ENCODE measurements at regions not wholly inside any gene's neighbourhood (a gene's known extent, or its start where the extent isn't known, plus 50 kb on each side); places are given as distances from the start of the nearest gene placed in this dataset.
A peak's percentile ranks its signal among the peaks of the same experiment; 100 is the strongest.

DNA sequence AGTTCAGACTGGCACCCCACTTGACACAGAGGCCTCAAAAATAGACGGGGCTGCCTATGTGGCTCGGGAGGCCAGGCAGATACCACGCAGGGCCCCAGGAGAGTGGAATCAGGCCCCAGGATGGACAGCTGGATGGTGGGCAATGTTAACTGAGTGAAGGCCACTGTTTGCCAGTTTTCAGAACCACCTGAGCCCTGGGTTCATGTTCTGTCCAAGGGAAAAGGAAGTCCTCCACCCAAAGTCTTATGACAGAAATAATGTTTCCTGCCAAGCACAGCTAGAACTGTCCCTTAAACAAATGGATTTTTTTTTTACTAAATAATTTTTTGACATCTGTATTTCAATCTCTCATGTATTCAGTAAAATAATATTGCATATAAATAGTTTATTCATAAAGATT lies 228.4 kb downstream of the KLF13 start:
- no peak for DNase-seq (ENCODE audit: low read depth)

DNA sequence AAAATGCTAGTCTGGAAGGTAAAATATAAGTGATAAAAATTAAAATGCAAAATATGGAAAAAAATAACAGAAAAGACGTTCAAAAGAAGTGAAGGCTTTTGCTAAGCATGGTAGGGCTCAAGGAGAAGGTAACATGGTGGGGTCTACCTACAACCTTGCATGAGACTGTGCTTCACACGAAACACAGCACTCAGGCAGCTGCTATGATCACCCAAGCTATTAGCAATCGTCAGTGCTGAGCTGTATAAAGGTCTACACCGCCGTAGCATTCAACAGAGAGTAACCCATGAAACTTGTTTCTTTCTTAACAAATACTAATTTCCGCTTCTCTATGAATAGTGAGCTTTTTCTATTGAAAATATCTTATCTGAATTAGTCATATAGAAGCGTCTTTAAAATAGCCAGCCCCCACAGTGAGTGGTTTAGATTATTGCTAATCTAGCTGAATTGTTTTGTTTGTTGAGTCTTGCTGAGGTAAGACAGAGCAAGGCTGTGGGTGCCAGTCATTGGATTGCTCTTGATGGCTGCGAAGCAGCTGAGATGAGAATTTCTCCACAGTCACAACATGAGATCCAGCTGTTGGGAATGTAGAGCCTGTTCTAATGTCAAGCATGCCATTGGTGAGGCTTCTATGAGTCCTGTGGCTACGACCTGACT lies 230.0 kb downstream of the KLF13 start:
- no peak for DNase-seq (ENCODE audit: low read depth)

DNA sequence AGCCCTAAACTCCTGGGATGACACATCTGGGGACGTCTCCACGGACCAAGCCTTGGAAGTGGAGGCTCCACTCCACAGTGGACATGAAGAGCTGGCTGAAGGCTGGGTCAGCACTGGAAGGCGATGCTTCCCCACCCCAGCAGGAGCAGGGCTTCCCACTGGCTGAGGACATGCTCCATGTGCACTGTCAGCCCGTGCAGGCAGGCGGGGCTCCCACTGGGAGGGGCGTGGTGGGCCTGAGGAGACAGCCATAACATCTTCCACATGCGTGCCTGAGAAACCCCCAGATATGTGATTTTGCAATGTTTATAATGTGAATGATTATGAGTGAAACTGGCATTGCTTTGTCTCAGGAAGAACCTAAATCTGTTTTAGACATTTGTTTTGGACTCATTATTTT lies 231.3 kb downstream of the KLF13 start:
- no peak for DNase-seq (ENCODE audit: low read depth)

DNA sequence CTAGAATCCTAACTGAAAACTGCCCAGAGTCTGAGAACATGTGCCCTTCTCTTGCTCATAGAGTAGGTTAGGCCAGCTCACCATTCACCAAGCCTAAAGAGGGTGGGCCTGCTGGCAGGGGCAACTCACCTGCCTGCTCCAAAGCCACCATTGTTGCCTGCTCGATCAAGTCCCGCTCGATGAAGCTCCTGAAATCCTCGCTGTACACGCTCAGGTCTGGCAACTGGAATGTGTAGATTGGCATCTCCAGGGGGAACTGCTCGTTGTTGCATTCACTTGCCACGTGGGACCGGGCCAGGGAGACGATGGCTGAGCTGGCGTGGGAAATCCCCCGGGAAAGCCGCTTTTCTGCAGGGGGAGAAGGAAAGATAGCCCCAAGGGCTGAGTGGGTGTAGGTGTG lies 232.2 kb downstream of the KLF13 start:
- DNase-seq (ENCODE audit: low read depth): no peak

DNA sequence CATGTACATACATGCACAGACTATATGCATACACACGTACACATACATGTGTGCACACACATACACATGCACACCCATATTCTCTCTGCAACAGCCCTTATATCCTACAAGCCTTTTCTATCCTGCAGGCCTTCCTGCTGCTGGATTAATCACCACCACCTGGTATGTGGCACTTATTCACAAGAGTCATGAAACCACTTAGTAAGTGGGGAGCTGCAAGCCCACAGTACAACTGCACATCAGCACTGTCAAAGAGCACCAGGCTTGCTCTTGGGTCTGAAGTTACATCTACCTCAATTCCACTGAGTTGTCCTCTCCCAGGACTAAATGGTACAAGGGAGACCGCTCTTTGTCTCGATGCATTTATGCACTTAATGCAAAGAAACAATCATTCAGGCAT lies 233.2 kb downstream of the KLF13 start:
- DNase-seq (ENCODE audit: low read depth): peak; percentile 10

DNA sequence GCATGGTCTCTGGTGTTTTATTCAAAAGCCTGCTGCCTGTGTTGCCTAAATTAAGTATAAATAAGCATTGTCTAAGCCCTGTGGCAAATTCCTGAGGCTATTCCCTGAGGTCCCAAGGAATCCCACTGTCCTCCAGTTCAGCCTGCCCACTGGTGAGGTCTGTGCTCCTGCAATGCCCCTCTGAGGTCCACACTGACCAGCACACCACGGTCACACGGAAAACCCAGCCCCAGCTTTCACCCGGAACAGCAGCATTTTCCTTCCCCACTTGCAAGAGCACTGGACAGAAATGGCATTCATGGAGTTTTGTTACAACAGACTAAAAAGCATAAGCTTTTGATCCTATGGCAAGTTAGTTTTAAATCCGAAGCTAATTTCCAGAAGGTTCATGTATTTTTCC lies 234.0 kb downstream of the KLF13 start:
- DNase-seq (ENCODE audit: low read depth): no peak

DNA sequence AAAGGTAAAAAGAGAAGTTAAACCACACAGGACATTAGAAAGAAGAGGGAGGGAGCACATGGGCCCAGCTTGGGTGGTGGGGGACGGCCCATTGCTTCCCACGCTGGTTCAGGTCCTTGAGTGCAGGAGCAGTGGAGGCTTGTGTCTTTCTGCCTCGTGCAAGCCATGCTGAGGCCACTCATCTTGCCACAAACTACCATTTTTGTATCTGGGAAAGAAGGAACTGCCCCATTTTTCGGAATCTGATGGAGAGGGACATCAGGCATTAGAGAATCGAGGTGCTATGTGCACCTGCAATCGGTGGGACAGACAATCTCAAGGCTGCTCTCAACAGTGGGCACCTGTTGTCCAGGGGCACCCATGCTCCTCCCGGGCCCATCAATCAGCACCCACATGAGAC lies 234.5 kb downstream of the KLF13 start:
- DNase-seq (ENCODE audit: low read depth): no peak

DNA sequence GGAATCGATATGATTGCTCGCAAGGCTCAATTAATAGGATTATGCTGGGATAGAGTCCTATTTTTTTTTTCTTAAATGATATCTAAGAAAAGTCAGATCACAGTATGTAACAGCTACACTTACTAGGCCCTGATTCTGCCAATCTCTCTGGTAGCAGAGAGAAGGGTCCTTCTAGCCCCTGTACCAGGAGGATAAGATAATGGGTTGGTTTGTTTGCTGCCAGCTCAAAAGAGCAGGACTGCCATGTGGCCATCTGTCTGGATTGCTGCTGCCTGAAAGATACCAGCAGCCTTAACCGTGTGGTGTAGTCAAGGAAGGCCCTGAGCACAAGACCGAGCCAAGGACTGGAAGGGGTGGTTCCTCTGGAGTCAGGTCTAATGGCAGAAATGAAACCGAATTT lies 236.4 kb downstream of the KLF13 start:
- DNase-seq (ENCODE audit: low read depth): no peak

DNA sequence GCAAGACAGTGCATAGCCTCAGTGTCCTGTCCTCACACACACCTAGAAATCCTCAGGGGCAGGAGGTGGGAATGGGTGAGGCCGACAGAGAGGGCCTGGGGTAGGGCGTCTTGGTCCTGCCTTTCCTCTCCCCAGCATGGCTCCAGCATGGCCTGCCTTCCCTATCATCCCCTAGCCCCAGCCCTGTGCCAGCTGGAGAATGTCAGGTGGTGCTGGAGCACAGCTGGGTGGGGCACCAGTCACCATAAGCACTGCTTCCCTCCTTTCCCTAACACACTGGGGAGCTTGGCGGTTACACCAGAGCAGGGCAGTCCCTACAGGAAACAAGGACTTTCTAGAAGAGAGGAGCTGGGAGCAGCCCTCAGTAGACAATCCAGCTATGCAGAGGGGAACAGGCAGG lies 236.8 kb downstream of the KLF13 start:
- DNase-seq (ENCODE audit: low read depth): no peak

DNA sequence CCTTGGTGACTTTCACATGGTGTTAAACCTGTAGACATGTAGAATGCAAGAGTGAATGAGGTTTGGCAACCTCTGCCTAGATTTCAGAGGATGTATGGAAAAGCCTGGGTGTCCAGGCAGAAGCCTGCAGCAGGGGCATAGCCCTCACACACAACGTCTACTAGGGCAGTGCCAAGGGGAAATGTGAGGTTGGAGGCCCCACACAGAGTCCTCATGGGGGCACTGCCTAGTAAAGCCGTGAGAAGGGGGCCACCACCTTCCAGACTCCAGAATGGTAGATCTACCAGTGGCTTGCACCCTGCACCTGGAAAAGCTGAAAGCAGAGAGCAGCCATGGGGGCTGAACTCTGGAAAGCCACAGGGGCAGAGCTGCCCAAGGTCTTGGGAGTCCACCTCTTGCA lies 241.2 kb downstream of the KLF13 start:
- no peak for DNase-seq (ENCODE audit: low read depth)

DNA sequence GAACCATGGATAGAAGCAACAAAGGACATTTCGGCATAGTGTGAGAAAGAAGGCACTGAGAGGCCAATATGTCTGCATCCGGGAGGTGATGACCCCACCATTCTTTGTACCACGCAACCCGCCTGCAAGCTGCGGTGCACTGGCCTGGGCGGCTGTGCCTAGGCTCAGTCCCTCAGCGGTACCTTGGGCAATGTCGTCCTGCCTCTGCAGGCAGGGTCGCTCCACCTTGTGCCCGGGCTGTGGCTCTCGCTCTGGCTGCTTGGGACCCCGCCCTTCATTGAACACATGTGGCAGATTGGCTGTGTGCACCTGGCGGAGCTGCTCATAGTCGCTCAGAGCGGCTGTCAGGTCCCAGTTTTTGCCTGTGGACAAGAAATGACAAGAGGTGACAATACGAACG lies 243.2 kb downstream of the KLF13 start:
- no peak for DNase-seq (ENCODE audit: low read depth)

DNA sequence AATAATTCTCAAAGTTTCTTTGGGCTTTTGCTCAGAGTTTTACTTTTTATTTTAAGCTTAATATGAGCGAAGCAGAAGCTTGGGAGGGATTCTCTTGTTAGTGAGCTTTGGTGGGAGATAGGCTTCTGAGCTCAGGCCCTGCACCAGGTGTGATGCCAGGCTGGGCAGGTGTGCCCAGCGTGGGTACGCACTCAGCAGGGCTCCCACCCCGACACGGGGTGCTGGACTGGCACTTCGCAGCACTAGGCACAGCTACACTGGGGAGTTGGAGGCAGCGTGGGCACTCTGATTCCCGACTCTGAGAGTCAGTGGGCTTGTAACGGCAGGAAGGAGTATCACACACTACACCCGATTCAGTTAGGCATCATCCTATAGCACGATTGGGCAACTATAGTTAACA lies 244.0 kb downstream of the KLF13 start:
- no peak for DNase-seq (ENCODE audit: low read depth)

DNA sequence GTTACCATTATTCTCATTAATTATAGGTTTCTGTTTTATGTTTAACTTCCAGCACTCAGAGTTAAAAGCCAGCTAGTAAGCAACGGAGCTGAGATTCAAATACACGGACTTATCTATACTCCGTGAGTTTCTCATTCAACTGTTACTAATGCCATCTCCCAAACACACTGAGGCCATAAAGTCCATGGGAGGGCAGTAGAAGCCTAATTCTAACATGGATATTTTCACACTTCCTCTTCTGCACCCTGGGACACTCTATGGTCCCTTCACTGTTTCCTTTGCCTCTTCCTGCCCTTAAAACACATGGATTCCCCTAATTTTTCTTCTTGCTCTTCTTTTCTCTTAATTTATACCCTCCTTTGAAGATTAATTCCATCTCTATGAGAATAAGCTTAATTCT lies 245.0 kb downstream of the KLF13 start:
- DNase-seq (ENCODE audit: low read depth): peak; percentile 14

DNA sequence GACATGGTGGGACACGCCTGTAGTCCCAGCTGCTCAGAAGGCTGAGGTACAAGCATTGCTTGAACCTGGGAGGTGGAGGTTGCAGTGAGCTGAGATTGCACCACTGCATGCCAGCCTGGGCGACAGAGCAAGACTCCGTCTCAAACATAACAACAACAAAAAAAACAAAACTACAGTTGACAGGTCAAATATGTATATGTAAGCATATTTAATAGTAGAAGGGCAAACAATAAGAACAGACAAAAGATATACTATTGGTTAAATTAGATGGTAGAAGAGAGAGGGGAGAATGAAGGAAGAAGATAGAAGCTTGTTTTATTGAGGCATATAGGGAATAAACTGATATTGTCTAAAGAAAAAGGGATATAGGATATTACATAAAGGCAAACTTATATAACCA lies 247.1 kb downstream of the KLF13 start:
- no peak for DNase-seq (ENCODE audit: low read depth)

DNA sequence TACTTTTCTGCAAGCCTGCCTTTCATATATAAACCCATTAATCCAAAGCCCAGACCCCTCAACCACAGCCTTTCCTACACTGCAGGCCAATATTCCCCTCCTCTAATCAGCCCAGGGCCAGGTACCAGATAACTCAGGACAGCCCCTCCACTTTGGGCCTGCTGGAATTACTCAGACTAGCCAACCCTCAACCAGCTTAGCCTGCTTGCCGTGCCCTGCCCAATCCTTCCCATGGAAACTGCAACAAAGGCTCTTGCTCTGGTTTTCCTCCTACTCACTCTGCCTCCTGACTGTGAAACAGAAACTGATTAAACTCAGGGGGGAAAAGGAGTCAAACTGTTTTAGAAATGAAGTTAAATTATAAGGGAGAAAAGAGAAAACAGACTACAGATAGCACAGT lies 248.1 kb downstream of the KLF13 start:
- no peak for DNase-seq (ENCODE audit: low read depth)

DNA sequence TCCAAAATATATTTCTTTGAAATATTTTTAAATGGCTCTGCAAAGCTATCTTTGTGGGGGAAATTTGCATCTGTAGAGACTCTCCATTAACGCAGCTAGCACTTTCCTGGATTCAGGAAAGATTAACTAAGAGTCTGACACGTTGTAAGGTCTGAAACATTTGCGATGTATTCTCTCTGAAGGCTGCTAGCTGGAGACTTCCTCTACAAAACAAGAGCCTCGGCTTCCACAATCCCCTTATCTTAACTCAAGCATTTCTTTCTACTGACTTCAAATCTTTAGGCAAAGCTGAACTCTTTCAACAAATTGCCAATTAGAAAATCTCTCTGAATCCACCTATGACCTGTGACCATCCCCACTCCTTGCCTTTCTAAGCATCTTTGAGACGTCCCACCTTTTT lies 250.5 kb downstream of the KLF13 start:
- DNase-seq (ENCODE audit: low read depth): no peak

DNA sequence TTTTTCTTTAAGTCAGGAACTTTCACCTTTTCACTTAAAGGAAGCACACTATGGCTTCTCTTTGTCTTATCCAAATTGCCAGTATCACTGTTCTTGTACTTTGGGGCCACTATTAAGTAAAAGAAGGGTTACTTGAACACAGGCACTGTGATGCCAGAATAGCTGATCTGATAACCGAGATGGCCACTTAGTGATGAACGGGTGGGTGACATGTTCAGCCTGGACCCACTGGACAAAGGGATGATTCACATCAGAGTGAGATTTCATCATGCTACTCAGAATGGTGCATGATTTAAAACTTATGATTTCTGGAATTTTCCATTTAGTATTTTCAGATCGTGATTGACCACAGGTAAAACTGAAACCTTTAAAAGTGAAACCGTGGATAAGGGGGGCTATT lies 252.6 kb downstream of the KLF13 start:
- no peak for DNase-seq (ENCODE audit: low read depth)

DNA sequence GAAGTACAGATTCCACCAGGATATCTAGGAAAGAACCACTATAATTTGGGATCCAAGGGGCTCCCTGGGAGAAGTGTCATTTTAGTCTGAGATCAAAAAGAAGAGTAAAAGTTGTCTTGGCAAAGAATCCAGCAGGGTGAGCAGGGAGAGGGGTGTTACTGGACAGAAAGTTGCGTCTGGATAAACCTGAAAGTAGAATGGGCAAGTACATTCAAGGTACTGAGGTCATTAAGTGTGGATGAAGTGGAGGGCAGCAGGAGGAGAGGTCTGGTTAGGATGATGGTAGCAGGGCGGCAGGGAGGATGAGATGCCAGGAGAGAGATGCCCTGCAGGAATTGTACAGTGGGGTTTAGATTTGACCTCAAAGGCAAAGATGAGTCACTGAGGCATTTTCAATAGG lies 253.3 kb downstream of the KLF13 start:
- no peak for DNase-seq (ENCODE audit: low read depth)

DNA sequence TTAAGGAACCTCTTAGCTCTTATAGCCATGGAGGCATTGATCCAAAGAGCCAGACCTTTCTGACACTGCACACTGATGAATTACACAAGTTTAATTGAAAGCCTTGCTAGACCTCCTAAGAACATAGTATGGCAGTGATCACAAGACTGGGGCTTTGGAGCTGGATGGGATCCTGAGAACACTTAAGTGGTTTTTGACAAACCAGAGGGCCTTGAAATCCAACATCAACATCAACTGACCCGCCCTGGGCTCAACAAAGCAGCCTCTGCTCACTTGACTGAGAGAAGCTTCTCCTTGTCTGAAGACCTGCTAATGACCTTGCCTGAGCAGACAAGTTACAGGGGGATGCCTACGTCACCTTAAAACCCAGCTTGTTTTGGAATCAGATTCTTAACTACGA lies 257.6 kb downstream of the KLF13 start:
- DNase-seq (ENCODE audit: low read depth): no peak

DNA sequence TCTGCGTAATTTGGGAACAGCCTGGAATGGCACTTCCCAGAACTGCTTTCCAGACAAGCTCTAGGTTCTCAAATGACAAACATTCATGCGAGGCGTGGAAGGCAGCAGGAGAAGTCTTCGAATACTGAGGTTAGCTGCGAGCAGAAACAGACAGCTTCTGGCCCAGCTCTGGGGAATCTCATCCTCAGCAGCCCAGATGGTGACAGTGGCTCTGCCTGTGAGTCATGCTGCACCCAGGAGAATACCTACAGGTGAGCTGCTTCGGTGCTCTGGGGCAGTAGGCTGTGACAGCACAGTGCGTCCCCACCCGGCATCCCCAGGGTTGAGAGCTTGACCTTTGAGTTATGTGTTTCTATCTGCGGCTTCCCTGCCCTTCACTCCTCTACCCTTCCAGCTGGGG lies 258.6 kb downstream of the KLF13 start:
- DNase-seq (ENCODE audit: low read depth): no peak

DNA sequence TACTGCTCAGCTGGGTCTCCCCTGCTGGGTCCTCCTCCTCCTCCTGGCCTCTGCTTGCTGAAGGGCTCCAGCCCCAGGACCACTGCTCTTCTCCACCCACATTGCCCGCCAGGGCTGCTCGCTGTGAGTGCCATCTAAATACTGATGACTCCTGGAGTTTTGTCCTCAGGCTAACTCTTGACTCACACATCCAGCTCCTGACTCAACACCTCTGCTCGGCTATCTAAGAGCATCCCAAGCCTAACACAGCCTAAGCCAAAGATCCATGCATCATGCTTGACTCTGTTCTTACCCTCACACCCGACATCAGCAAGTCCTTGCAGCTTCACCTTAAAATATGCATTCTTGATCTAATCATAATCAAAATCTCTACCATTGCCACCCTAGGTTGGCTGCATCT lies 260.2 kb downstream of the KLF13 start:
- peak; percentile 64 for DNase-seq (ENCODE audit: low read depth)

DNA sequence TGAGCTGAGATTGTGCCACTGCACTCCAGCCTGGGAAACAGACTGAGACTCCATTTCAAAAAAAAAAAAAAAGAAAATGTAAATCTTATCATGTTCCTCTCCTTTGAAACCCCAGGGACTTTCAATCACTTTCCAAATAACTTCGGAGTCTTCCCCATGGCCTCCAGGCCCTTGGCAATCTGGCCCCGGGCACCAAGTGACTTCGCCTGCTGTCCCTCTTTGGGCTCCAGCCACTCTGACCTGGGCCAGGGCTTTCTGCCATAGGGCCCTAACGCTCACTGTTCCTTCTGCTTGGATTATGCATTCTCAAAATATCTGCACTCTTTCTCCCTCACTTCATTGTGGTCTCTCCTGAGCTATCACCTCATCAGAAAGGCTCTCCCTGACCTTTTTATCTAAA lies 260.9 kb downstream of the KLF13 start:
- no peak for DNase-seq (ENCODE audit: low read depth)

DNA sequence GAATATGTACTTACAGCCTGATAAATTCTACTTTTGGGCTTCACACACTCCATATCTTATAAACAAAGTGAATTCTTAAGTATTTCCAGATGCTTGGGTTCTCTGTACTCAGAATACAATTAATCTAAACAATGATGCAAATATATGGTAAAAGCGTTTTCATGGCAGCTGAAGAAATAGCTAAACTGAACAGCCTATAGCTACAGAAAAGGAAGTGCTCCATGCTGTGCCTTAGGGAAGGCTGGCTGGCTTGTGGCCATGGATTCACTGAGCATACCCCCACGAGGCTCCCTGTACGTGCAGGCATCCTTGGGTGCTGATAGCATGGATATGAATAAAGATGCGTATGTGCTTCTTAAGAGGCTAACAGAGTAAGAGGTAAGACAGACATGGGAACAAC lies 264.0 kb downstream of the KLF13 start:
- DNase-seq (ENCODE audit: low read depth): no peak

DNA sequence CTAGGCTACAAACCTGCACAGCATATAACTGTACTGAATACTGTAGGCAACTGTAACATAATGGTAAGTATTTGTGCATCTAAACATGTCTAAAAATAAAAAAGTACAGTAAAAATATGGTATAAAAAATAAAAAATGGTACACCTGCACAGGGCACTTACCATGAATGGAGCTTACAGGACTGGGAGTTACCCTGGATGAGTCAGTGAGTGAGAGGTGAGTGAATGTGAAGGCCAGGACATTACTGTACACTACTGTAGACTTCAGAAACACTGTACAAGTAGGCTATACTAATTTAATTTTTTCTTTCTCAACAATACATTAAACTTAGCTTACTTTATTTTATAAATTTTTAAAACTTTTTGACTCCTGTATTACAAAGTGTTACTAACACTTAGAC lies 265.3 kb downstream of the KLF13 start:
- DNase-seq (ENCODE audit: low read depth): no peak

DNA sequence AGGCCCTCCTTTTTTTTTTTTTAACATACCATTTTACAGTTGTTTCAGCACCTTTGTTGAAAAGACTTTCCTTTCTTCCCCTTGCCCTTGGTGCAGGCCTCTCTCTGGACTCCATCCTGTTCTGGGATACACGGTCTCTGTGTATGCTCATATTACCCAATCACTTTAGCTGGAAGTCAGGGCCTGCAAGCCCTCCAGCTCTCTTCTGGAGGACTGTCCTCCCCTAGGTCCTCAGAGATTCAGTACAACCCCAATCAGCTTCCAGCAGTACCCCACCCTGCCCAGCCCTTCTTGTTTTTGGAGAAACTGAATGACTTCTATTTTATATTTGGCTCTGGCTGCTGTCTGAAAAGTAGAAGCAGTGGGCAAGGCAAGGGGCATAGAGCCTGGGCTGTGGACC lies 270.8 kb downstream of the KLF13 start:
- DNase-seq (ENCODE audit: low read depth): no peak
